ENCODE measurements at regions not wholly inside any gene's neighbourhood (a gene's known extent, or its start where the extent isn't known, plus 50 kb on each side); places are given as distances from the start of the nearest gene placed in this dataset.

- no peak for TF ChIP-seq CTCF (IDR thresholded peaks at IDR 0.05; ENCODE audit: borderline replicate concordance, extremely low read depth, low read length, poor library complexity, severe bottlenecking)
- no peak for TF ChIP-seq EZH2 (IDR thresholded peaks at IDR 0.05; ENCODE audit: borderline replicate concordance, low read depth, low read length, severe bottlenecking)
These were observed 67.3 kb upstream of the MAL start for GRCh38 chr2:94958245-94958644.

All from DND-41 (cell line).